HEK293T (cell line): ENCODE measurements at regions not wholly inside any gene's neighbourhood (a gene's known extent, or its start where the extent isn't known, plus 50 kb on each side); places are given as distances from the start of the nearest gene placed in this dataset.

Experiments used
- ARNT ChIP-seq: fragments of 450-650 bp; IDR thresholded peaks from 2 replicates; pipeline ENCODE4 v1.6.1; 2017; ENCODE audit warnings: mild to moderate bottlenecking
- BHLHE40 ChIP-seq: fragments of 450-650 bp; IDR thresholded peaks from 2 replicates; pipeline ENCODE4 v1.6.1; 2016; ENCODE audit warnings: mild to moderate bottlenecking, moderate library complexity, borderline replicate concordance
- CTBP1 ChIP-seq: fragments of 450-650 bp; IDR thresholded peaks from 2 replicates; pipeline ENCODE4 v1.6.1; 2016; ENCODE audit warnings: borderline replicate concordance
- ELF4 ChIP-seq: fragments of 450-650 bp; IDR thresholded peaks from 2 replicates; pipeline ENCODE4 v1.6.1; 2017; ENCODE audit warnings: antibody characterized with exemption
- FOXA1 ChIP-seq: fragments of 450-650 bp; IDR thresholded peaks from 2 replicates; pipeline ENCODE4 v1.6.1; 2016; ENCODE audit warnings: mild to moderate bottlenecking
- FOXK2 ChIP-seq: fragments of 450-650 bp; IDR thresholded peaks from 2 replicates; pipeline ENCODE4 v1.6.1; 2016; ENCODE audit warnings: mild to moderate bottlenecking
- FOXM1 ChIP-seq: fragments of 450-650 bp; IDR thresholded peaks from 2 replicates; pipeline ENCODE4 v1.6.1; 2017; ENCODE audit warnings: mild to moderate bottlenecking, borderline replicate concordance
- HDGF ChIP-seq: fragments of 450-650 bp; IDR thresholded peaks from 2 replicates; pipeline ENCODE4 v1.6.1; 2017; ENCODE audit warnings: antibody characterized with exemption, borderline replicate concordance
- L3MBTL2 ChIP-seq: fragments of 450-650 bp; conservative IDR thresholded peaks from 2 replicates; pipeline ENCODE4 v1.6.1; 2016; ENCODE audit warnings: mild to moderate bottlenecking
- NFRKB ChIP-seq: fragments of 450-650 bp; IDR thresholded peaks from 2 replicates; pipeline ENCODE4 v1.6.1; 2016; ENCODE audit warnings: mild to moderate bottlenecking, moderate library complexity
- SP1 ChIP-seq: fragments of 450-650 bp; IDR thresholded peaks from 2 replicates; pipeline ENCODE4 v1.6.1; 2017
- SUZ12 ChIP-seq: fragments of 450-650 bp; IDR thresholded peaks from 2 replicates; pipeline ENCODE4 v1.6.1; 2016; ENCODE audit warnings: mild to moderate bottlenecking
- TARDBP ChIP-seq: fragments of 450-650 bp; IDR thresholded peaks from 2 replicates; pipeline ENCODE4 v1.6.1; 2016
- ZNF384 ChIP-seq: fragments of 450-650 bp; IDR thresholded peaks from 2 replicates; pipeline ENCODE4 v1.6.1; 2016

DNA sequence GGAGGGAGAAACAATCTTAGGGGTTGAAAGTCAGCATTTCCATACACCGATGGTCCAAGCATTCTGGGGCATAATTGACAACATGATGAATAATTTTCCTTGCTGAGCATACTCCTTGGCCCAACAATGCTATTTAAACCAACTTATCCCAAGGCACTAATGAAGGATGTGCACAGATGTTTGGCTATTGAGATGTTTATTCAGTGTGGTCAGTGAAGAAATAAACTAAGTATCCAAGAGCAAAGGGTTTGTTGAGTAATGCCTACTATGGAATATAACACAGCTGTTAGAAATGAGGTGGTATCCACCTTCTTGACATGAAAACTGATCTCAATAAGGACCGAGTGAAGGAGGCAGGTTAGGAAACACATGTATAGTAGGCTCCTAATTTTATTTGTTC lies 53.9 kb upstream of the RAB6D start:
- TF ChIP-seq ZNF384 (no peak), ELF4 (no peak), L3MBTL2 (no peak), FOXK2 (no peak), SUZ12 (no peak), FOXA1 (no peak), HDGF (no peak), TARDBP (no peak), BHLHE40 (no peak), CTBP1 (no peak), SP1 (no peak), NFRKB (no peak), FOXM1 (no peak), ARNT (no peak)
